Neural cell (in vitro differentiated cells): ENCODE measurements at regions not wholly inside any gene's neighbourhood (a gene's known extent, or its start where the extent isn't known, plus 50 kb on each side); places are given as distances from the start of the nearest gene placed in this dataset.

Experiments used
- H2AFZ ChIP-seq: fragments of 200-600, 300-800 bp; sonication (generic), shearing (Covaris generic); 2 replicates; pipeline ENCODE4 v1.6.0; 2014; ENCODE audit warnings: low read depth, mild to moderate bottlenecking, antibody characterized with exemption, low read length, moderate library complexity
- H3F3A ChIP-seq: fragments of 200-600 bp; shearing (Covaris generic); 2 replicates; pipeline ENCODE4 v1.6.1; 2016; ENCODE audit warnings: mild to moderate bottlenecking, moderate library complexity, mixed read lengths, antibody characterized with exemption, low read length; ENCODE audit not compliant: insufficient read depth, poor library complexity, severe bottlenecking
- H3K27ac ChIP-seq: fragments of 200-600, 300-800 bp; sonication (generic), shearing (Covaris generic); 2 replicates; pipeline ENCODE4 v1.5.1; 2014; ENCODE audit warnings: mild to moderate bottlenecking, low read length, moderate library complexity
- H3K27me3 ChIP-seq: fragments of 300-800, 200-600 bp; sonication (generic), shearing (Covaris generic); 2 replicates; pipeline ENCODE4 v1.6.0; 2014; ENCODE audit warnings: mild to moderate bottlenecking, low read depth, low read length, moderate library complexity; ENCODE audit not compliant: insufficient read depth
- H3K36me3 ChIP-seq: fragments of 300-800, 200-600 bp; sonication (generic), shearing (Covaris generic); 2 replicates; pipeline ENCODE4 v1.5.1; 2014; ENCODE audit warnings: mild to moderate bottlenecking, antibody characterized with exemption, low read length, moderate library complexity; ENCODE audit not compliant: insufficient read depth
- H3K4me2 ChIP-seq: fragments of 300-800, 200-600 bp; sonication (generic), shearing (Covaris generic); 2 replicates; pipeline ENCODE4 v1.6.0; 2014; ENCODE audit warnings: mild to moderate bottlenecking, low read length
- H3K4me3 ChIP-seq: fragments of 300-800, 200-600 bp; sonication (generic), shearing (Covaris generic); 2 replicates; pipeline ENCODE4 v1.5.1; 2014; ENCODE audit warnings: mild to moderate bottlenecking, low read length, moderate library complexity
- H3K79me2 ChIP-seq: fragments of 200-600 bp; shearing (Covaris generic); replicated peaks from 2 replicates; pipeline ENCODE4 v1.6.0; 2014; ENCODE audit warnings: mild to moderate bottlenecking, low read length, moderate library complexity; ENCODE audit not compliant: insufficient read depth
- H3K9ac ChIP-seq: fragments of 300-800, 200-600 bp; sonication (generic), shearing (Covaris generic); 2 replicates; pipeline ENCODE4 v1.6.1; 2016; ENCODE audit warnings: mild to moderate bottlenecking, low read length, mixed read lengths
- H3K9me2 ChIP-seq: fragments of 200-600 bp; shearing (Covaris generic); 2 replicates; pipeline ENCODE4 v1.6.1; 2016; ENCODE audit warnings: mild to moderate bottlenecking, low read length, mixed read lengths; ENCODE audit not compliant: insufficient read depth
- H3K9me3 ChIP-seq: fragments of 200-600, 300-800 bp; sonication (generic), shearing (Covaris generic); 2 replicates; pipeline ENCODE4 v1.6.1; 2016; ENCODE audit warnings: mild to moderate bottlenecking, mixed run types, low read length, moderate library complexity, mixed read lengths
- H4K20me1 ChIP-seq: fragments of 200-600 bp; shearing (Covaris generic); 2 replicates; pipeline ENCODE4 v1.6.1; 2016; ENCODE audit warnings: mild to moderate bottlenecking, mixed run types; ENCODE audit not compliant: insufficient read depth
- EP300 ChIP-seq: fragments of 450-650 bp; conservative IDR thresholded peaks from 2 replicates; pipeline ENCODE4 v1.6.1; 2014; ENCODE audit warnings: antibody characterized with exemption, mild to moderate bottlenecking, moderate library complexity; ENCODE audit not compliant: poor library complexity, severe bottlenecking
- EZH2 ChIP-seq: fragments of 200-600, 300-800 bp; shearing (Covaris generic), sonication (generic); IDR thresholded peaks from 2 replicates; pipeline ENCODE4 v1.6.1; 2014; ENCODE audit warnings: antibody characterized with exemption, low read length, borderline replicate concordance, mild to moderate bottlenecking; ENCODE audit not compliant: insufficient read depth, poor library complexity, severe bottlenecking
- MXI1 ChIP-seq: fragments of 450-650 bp; conservative IDR thresholded peaks from 2 replicates; pipeline ENCODE4 v1.6.1; 2014; ENCODE audit warnings: antibody characterized with exemption, mild to moderate bottlenecking; ENCODE audit not compliant: poor library complexity, severe bottlenecking
- POLR2AphosphoS5 ChIP-seq: IDR thresholded peaks from 2 replicates; pipeline ENCODE4 v1.6.1; 2012
- RAD21 ChIP-seq: fragments of 450-650 bp; conservative IDR thresholded peaks from 2 replicates; pipeline ENCODE4 v1.6.1; 2014; ENCODE audit warnings: antibody characterized with exemption, mild to moderate bottlenecking, moderate library complexity
- SMC3 ChIP-seq: fragments of 450-650 bp; conservative IDR thresholded peaks from 2 replicates; pipeline ENCODE4 v1.6.1; 2014; ENCODE audit warnings: antibody characterized with exemption, mild to moderate bottlenecking, moderate library complexity; ENCODE audit not compliant: poor library complexity
- TAF1 ChIP-seq: IDR thresholded peaks from 2 replicates; pipeline ENCODE4 v1.6.1; 2012; ENCODE audit warnings: low read depth
- TF ChIP-seq, protein P1 (sequence below): fragments of 450-650 bp; IDR thresholded peaks from 2 replicates; pipeline ENCODE4 v1.5.1; 2014; ENCODE audit warnings: antibody characterized with exemption, mild to moderate bottlenecking, moderate library complexity; ENCODE audit not compliant: poor library complexity, severe bottlenecking
- TF ChIP-seq, protein P2 (sequence below): IDR thresholded peaks from 2 replicates; pipeline ENCODE4 v1.6.1; 2012; ENCODE audit warnings: borderline replicate concordance

DNA sequence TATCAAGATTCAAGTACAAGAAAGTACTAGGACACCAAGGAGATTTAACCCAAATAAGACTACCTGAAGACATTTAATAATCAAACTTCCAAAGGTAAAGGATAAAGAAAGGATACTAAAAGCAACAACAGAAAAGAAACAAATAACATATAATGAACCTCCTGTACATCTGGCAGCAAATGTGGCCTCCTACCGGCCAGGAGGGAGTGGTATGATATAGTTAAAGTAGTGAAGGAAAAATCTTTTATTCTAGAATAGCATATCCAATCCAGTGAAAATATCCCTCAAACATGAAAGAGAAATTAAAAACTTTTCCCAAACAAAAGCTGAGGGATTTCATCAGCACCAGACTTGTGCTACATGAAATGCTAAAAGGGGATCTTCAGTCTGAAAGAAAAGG lies 104.7 kb upstream of the GUCY1A2 start:
- no peak overlapping the region for H2AFZ ChIP-seq
- H3K27me3 ChIP-seq = no peaks in the 10 kb centered on the region
- H3K4me2 ChIP-seq = no peak overlapping the region
- no peak overlapping the region for H3K4me3 ChIP-seq
- no peaks in the 10 kb centered on the region for H3K9me2 ChIP-seq
- H3K79me2 ChIP-seq = no peaks in the 10 kb centered on the region
- no peaks in the 10 kb centered on the region for H3K36me3 ChIP-seq
- H4K20me1 ChIP-seq = no peaks in the 10 kb centered on the region
- H3K9me3 ChIP-seq = no peaks in the 10 kb centered on the region
- no peak overlapping the region for H3K9ac ChIP-seq
- no peak for TF ChIP-seq SMC3
- TF ChIP-seq, protein P1, sequence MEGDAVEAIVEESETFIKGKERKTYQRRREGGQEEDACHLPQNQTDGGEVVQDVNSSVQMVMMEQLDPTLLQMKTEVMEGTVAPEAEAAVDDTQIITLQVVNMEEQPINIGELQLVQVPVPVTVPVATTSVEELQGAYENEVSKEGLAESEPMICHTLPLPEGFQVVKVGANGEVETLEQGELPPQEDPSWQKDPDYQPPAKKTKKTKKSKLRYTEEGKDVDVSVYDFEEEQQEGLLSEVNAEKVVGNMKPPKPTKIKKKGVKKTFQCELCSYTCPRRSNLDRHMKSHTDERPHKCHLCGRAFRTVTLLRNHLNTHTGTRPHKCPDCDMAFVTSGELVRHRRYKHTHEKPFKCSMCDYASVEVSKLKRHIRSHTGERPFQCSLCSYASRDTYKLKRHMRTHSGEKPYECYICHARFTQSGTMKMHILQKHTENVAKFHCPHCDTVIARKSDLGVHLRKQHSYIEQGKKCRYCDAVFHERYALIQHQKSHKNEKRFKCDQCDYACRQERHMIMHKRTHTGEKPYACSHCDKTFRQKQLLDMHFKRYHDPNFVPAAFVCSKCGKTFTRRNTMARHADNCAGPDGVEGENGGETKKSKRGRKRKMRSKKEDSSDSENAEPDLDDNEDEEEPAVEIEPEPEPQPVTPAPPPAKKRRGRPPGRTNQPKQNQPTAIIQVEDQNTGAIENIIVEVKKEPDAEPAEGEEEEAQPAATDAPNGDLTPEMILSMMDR = no peak
- no peak for TF ChIP-seq MXI1
- no peak for TF ChIP-seq EP300
- no peak for TF ChIP-seq TAF1
- TF ChIP-seq POLR2AphosphoS5 = no peak
- TF ChIP-seq EZH2 = no peak
- no peaks in the 10 kb centered on the region for H3F3A ChIP-seq
- no peak overlapping the region for H3K27ac ChIP-seq

DNA sequence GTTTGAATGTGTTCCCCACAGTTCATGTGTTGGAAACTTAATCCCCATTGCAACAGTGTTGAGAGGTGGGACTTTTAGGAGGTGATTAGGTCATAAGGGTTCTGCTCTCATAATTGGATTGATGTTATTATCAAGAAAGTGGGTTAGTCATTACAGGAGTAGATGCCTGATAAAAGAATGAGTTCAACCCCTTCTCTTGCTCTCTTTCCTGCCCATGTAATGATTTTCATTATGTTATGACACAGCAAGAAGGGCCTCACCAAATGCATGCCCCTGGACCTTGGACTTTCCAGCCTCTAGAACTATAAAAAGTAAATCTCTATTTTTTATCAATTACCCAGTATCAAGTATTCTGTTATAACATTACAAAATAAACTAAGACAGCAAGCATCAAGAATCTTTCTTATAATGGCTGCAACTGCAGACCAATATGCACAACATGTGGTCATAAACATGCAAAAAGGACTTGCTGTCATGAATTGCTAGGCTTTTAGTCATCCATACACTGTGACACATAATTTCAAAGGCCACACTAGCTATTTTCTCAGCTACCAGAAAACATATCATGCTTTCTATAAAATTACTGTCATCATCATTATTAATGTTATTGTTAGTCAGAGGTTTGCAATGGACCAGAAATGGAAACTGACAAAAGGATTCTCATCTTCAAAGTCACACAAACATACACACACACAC lies 99.9 kb upstream of the GUCY1A2 start:
- H3K4me3 ChIP-seq = no peak overlapping the region
- H3K79me2 ChIP-seq = no peaks in the 10 kb centered on the region
- H3K27ac ChIP-seq = no peak overlapping the region
- no peaks in the 10 kb centered on the region for H3F3A ChIP-seq
- no peak overlapping the region for H3K4me2 ChIP-seq
- H3K9me2 ChIP-seq = no peaks in the 10 kb centered on the region
- H3K27me3 ChIP-seq = no peaks in the 10 kb centered on the region
- no peaks in the 10 kb centered on the region for H3K9me3 ChIP-seq
- no peak overlapping the region for H3K9ac ChIP-seq
- H4K20me1 ChIP-seq = no peaks in the 10 kb centered on the region
- no peak overlapping the region for H2AFZ ChIP-seq
- TF ChIP-seq POLR2AphosphoS5 (no peak), RAD21 (no peak), EP300 (no peak), TAF1 (no peak), EZH2 (no peak), MXI1 (no peak), SMC3 (no peak)
- no peaks in the 10 kb centered on the region for H3K36me3 ChIP-seq

DNA sequence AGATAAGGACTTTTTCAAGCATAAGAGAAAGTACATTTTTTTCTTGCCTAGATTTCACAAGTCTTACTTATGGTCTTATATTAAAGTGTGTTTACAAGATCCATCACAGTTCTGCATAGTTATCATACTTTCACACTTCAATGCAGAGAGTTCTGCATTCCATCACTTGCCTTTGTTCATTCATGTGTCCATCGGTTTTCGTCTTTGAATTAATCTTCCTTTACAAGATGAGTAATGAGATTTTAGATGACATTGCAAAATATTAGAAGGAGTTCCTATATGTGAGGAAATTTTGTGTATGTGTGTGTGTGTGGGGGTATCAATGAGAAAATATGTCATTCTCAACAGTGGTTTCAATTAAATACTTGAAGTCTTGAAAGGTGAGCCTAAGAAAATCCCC lies 98.1 kb upstream of the GUCY1A2 start:
- no peak overlapping the region for H2AFZ ChIP-seq
- no peak overlapping the region for H3K4me2 ChIP-seq
- H3K79me2 ChIP-seq = no peaks in the 10 kb centered on the region
- H3K9me3 ChIP-seq = no peaks in the 10 kb centered on the region
- no peak for TF ChIP-seq MXI1
- TF ChIP-seq EZH2 = no peak
- TF ChIP-seq, protein P2, sequence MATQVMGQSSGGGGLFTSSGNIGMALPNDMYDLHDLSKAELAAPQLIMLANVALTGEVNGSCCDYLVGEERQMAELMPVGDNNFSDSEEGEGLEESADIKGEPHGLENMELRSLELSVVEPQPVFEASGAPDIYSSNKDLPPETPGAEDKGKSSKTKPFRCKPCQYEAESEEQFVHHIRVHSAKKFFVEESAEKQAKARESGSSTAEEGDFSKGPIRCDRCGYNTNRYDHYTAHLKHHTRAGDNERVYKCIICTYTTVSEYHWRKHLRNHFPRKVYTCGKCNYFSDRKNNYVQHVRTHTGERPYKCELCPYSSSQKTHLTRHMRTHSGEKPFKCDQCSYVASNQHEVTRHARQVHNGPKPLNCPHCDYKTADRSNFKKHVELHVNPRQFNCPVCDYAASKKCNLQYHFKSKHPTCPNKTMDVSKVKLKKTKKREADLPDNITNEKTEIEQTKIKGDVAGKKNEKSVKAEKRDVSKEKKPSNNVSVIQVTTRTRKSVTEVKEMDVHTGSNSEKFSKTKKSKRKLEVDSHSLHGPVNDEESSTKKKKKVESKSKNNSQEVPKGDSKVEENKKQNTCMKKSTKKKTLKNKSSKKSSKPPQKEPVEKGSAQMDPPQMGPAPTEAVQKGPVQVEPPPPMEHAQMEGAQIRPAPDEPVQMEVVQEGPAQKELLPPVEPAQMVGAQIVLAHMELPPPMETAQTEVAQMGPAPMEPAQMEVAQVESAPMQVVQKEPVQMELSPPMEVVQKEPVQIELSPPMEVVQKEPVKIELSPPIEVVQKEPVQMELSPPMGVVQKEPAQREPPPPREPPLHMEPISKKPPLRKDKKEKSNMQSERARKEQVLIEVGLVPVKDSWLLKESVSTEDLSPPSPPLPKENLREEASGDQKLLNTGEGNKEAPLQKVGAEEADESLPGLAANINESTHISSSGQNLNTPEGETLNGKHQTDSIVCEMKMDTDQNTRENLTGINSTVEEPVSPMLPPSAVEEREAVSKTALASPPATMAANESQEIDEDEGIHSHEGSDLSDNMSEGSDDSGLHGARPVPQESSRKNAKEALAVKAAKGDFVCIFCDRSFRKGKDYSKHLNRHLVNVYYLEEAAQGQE = no peak
- no peak for TF ChIP-seq TAF1
- TF ChIP-seq SMC3 = no peak
- no peak for TF ChIP-seq POLR2AphosphoS5
- TF ChIP-seq EP300 = no peak
- no peak for TF ChIP-seq RAD21
- TF ChIP-seq, protein P1 = no peak
- no peak overlapping the region for H3K4me3 ChIP-seq
- no peaks in the 10 kb centered on the region for H3K9me2 ChIP-seq
- no peak overlapping the region for H3K9ac ChIP-seq
- H4K20me1 ChIP-seq = no peaks in the 10 kb centered on the region
- H3F3A ChIP-seq = no peaks in the 10 kb centered on the region
- no peaks in the 10 kb centered on the region for H3K27me3 ChIP-seq
- H3K27ac ChIP-seq = no peak overlapping the region
- no peaks in the 10 kb centered on the region for H3K36me3 ChIP-seq
